HUDEP-2 (cell line): ENCODE measurements at regions not wholly inside any gene's neighbourhood (a gene's known extent, or its start where the extent isn't known, plus 50 kb on each side); places are given as distances from the start of the nearest gene placed in this dataset.
A peak's percentile ranks its signal among the peaks of the same experiment; 100 is the strongest.

ENCODE experiments used
- DNase-seq, 76 experiments: peaks; one replicate each; lab custom pipeline; 2025; ENCODE audit not compliant: unreplicated experiment in 76 of 76; lab: John Stamatoyannopoulos, UW

- DNase-seq = no peak
Observed at GRCh38 chr17:74028354-74029116, 174.9 kb upstream of the RPL38 start.

DNA sequence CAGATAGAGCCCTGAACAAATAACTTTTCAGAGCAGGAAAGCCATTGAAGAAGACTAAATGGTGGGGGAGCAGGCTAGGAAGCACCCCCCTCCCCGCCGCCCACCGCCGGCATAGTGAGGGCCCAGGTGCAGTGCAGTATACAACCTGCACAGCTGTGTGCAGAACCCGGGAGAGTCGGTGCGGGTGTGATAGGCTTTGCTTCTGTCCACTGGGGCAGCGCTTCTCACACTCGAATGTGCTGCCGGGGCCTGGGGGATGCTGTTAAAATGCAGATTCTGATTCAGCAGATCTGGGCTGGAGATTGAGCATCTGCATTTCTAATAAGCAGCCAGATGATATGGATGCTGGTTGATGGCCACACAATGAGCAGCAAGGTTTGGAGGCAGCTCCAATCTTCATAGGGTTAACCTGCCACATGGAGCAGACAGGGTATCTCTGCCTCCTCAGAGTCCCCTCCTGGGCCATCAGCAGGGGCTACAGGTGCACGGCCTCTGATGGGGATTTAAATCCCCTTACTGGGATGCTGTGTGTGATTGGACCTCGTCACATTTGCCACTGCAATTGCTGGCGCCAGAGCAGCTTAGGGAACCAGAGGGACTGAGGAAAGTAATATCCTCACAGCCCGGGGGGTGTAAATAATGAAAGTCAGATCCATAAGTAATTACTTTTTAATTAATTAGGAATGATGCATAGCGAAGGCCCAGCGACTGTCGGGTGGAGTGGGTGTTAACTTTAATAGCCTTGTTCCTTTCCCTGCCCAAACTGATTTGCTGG is 172.0 kb upstream of the RPL38 start:
- no peak for DNase-seq

- no peak for DNase-seq
Observed at GRCh38 chr17:74032222-74032621, 171.3 kb upstream of the RPL38 start.

DNA sequence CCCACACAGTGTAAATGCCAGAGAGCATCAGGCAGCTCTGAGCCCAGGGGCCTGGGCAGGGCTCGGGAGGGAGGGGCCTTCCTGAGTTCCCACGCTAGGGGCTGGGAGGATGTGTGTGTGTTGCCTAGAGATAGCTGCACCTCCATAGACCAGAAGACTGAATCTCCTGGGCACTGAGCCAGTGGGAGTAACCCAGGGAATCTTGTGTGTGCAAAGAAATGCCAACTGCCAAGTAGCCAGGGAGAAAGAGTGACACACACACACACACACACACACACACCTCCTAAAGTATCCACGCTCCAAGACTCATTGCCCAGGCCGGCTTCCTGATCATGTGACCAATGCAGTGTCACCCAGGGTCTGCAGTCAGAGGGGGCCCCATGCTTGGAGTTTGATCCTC is 166.2 kb upstream of the RPL38 start:
- DNase-seq = peak in 37 of 76 experiments; percentile 1 to 49 (median 29)

DNA sequence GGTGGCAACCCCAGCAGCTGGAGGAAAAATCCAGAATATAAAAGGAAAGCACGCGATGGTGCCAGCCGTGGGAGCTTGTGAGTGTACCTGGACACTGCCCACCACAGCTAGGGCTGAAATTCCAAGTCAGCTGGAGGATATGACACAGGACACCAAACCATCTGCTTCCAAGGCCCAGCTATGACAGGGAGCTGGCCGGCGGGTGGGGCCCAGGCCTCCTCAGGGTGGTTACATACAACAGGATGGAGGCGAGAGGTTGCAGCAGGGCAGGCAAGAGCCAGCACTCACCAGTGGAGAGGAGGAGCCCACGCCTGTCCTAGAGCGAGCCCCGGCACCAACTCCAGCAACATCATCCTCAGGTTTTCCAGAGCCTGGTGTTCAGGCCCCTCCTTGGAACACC is 163.2 kb upstream of the RPL38 start:
- DNase-seq = no peak

DNA sequence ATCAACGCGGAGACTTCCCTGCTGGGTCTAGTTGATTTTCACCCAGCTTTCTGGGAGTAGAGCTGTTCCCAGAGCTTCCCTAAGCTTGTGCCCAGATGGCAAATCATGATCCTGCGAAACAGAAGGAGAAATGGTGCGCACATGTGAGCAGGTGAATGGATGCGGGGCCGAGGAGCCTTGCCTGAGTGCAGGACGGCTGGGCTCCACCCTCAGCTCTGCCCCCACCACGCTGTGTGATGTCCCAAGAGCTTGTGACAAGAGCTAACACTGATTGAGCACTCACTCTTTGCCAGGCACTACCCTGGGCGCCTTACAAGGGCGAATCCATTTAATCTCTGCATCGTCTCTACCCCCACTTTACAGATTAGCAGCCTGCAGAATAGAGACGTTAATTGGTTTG is 162.7 kb upstream of the RPL38 start:
- no peak for DNase-seq

- no peak for DNase-seq
Observed at GRCh38 chr17:74041869-74042640, 161.4 kb upstream of the RPL38 start.

DNA sequence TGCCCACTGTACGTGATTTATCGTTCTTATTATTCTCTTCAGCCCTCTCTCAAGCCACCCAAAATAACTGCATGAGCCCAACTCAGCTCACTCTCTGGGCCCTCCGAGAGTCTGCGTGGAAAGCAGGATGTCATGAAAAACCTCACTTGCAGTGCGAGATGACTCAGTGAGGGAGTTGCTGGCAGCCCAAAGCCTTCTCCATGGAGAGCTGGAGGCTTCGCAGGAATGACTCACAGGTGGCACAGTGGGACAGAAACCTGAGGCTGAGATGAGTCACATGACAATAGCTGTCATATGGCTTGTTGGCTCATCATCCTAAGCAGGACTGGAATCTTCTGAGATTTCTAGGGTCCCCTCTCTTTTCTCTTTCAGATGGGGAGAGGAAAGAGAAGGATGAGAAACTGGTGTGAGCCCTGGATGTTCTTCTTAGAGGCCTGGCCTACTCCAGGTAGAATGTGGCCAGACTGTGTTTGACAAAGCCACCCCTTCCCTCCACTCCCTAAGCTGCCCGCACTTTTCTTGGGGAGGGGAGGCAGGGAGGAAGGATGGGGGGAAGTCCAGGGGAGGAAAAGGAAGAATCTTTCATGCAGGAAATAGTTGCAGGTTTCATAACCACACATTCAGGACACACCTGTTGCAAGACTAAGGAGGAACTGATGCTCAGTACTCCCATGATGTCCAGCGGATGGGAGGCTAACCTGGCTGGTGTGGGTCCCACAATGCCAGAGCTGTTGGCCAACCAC is 160.6 kb upstream of the RPL38 start:
- no peak for DNase-seq

DNA sequence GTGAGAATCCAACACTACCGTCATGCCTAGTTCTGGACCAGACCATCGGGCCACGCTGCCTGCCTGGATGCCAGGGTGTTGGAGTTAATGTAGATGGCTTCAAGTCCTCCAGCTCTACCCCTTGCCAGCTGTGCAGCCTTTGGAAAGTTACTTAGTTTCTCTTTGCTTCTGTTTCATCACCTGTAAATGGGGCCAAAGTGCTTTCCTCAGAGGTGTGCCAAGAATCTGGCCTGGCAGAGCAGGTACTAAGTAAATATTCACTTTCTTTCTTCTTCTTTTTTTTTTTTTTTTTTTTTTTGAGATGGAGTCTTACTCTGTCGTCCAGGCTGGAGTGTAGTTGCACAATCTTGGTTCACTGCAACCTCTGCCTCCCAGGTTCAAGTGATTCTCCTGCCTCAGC is 159.5 kb upstream of the RPL38 start:
- no peak for DNase-seq

GRCh38 chr17:74045608-74046280 is 157.7 kb upstream of the RPL38 start:
- DNase-seq = no peak

DNA sequence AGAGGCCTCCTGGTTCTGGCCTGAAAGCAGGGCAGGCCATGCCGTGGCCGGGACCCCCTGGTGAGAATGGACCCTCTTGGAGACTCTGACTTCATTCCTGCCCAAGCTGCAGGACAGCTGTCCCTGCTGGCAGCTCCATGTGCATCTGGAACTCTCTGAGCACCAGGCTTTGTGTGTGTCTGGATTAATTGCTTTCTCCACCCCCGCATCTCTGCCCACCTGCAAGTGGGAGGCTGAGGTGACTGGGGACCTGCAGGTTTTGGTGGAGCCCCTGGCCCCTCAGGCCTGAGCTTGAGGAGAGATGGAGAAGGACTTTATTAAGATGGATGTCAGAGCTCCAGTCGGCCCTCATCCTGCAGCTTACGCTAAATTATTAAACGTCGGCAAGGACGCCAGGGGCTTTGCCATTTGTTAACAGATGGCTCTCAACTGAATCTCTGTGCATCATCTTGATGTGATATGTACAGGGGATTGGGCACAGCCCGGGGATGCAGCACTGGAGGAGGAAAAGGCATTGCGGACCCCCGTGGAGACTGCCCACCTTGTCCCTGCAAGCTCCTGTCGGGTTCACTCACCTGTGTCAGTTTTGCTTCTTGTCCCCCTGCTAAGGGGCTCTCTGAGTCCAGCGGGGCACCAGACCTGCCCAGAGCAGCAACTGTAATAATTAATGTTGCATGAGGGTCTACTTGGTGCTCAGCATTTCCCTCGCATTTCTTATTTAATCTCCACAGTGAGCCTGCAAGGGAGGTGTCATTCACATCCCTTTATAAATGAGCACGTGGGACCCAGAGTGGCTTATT is 154.1 kb upstream of the RPL38 start:
- DNase-seq = no peak

DNA sequence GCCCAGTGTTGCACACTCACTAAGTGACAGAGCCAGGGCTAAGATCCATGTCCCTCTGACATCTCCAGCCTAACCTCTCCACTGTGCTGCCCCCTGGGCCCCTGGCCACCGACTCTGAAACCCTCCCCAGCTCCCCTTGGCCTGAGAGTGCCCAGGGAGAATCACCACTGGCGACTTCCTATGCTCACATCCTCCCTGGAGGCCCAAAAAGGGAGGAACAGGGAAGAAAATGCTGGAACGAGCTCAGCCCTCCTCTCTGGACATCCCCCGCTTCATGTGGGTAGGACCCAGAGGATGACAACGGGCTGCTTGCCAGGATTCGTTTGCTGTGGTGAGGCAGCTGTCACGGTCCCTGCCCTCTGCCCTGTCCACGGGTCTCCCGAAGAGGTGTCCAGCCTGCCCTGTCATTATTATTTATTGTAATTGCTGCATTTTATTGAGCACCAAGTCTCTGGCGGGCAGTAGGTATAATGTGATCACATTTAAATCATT is 153.5 kb upstream of the RPL38 start:
- DNase-seq = no peak

GRCh38 chr17:74051348-74051747 is 152.1 kb upstream of the RPL38 start:
- DNase-seq = no peak

DNA sequence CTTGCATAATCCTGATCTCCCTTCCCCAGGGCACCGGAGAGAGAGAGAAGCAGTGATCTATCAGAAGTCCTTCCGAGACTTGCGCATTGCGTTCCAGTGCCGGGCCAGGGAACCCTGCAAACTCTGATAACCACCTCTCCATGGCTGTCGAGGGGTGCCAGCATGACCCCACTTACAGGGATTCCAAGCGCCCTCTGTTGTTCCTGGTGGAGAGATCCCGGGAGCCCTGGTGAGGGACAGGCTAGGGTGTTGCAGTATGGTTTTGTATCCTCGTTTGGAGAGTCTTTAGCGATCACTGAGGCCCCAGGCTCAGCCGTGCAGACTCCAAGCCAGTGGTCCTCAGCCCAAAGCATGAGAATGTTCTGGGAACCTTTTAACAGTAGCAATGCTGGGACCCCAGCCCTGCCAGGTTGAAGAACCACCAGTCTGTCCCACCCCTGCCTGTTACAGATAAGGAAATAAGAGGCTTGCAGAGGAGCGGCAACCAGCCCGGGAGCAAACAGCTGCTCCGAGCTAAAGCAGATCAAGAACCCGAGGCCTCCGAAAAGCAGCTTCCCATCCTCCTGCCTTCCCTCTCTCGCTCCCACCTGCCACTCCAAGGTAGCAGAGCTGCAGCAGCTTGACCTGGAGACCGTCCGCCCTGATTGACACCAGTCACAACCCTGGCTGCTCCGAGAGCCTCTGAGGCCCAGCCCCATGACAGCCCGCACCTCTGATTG is 150.3 kb upstream of the RPL38 start:
- no peak for DNase-seq

- DNase-seq = no peak
Observed at GRCh38 chr17:74053712-74054078, 149.8 kb upstream of the RPL38 start.

DNA sequence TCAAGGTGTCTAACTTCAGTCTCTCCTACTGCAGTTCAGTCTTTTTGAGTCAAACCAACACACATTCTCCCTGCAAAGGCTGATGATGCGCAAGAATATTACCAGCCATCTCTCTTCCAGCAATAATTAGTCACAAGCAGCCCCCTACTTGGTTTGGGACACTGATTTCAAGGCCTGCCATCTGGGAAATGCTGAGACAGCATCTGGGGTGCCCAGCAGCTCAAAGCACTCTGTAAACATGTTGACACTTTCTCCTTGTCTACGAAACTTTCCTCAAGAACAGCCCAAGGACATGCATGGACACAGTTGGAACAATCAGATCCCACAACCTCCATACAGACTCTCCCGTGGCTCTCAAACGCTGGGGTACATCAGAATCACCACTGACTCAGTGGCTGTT is 149.2 kb upstream of the RPL38 start:
- DNase-seq = no peak

GRCh38 chr17:74055508-74056160 is 147.8 kb upstream of the RPL38 start:
- DNase-seq = no peak
